CD4-positive, CD25-positive, alpha-beta regulatory T cell (primary cell): ENCODE measurements at regions not wholly inside any gene's neighbourhood (a gene's known extent, or its start where the extent isn't known, plus 50 kb on each side); places are given as distances from the start of the nearest gene placed in this dataset.

Source experiments
- ATAC-seq, 2 donors: fragments of 150-1000 bp; cut with Tn5 transposase; one replicate each; pipeline ENCODE4 v1.10.0; 2021; ENCODE audit warnings: low read depth in 2 of 2, moderate number of reproducible peaks in 2 of 2, moderate library complexity in 1 of 2
- DNase-seq, 3 donors: peaks; one replicate each; pipeline versions ENCODE4 v3.0.0 to v3.0.0-alpha.2; 2012 to 2022; ENCODE audit warnings: mixed read lengths in 1 of 3
- H3K27ac ChIP-seq: one replicate; pipeline ENCODE4 v1.7.0; 2013; ENCODE audit warnings: mild to moderate bottlenecking, low read length; ENCODE audit not compliant: insufficient read depth, poor library complexity, severe bottlenecking
- H3K27me3 ChIP-seq: one replicate; pipeline ENCODE4 v1.7.0; 2013; ENCODE audit warnings: low read length; ENCODE audit not compliant: control insufficient read depth, insufficient read depth
- H3K36me3 ChIP-seq: one replicate; pipeline ENCODE4 v1.7.0; 2013; ENCODE audit warnings: mild to moderate bottlenecking, low read length, moderate library complexity; ENCODE audit not compliant: control insufficient read depth, insufficient read depth
- H3K4me1 ChIP-seq: 2 replicates; pipeline ENCODE4 v1.7.0; 2013; ENCODE audit warnings: mild to moderate bottlenecking, low read length; ENCODE audit not compliant: insufficient read depth, control insufficient read depth, poor library complexity, severe bottlenecking
- H3K4me3 ChIP-seq: one replicate; pipeline ENCODE4 v1.7.0; 2013; ENCODE audit warnings: low read depth, mild to moderate bottlenecking, low read length, moderate library complexity
- H3K9me3 ChIP-seq, 2 experiments: 1 replicate in 1 of 2; 2 replicates in 1 of 2; pipeline ENCODE4 v1.7.0; 2013; ENCODE audit warnings: low read length in 2 of 2, mild to moderate bottlenecking in 1 of 2, moderate library complexity in 1 of 2; ENCODE audit not compliant: control insufficient read depth in 2 of 2
- H3K27ac Mint-ChIP-seq, 3 donors: one replicate each; pipeline ENCODE4 v1.8.0; 2020 to 2022; ENCODE audit warnings: mild to moderate bottlenecking in 3 of 3, mixed read lengths in 3 of 3, moderate library complexity in 2 of 3
- H3K27me3 Mint-ChIP-seq: one replicate; pipeline ENCODE4 v1.8.0; 2022; ENCODE audit warnings: mild to moderate bottlenecking, mixed read lengths
- H3K36me3 Mint-ChIP-seq: one replicate; pipeline ENCODE4 v1.8.0; 2020; ENCODE audit warnings: mixed read lengths
- H3K4me1 Mint-ChIP-seq, 4 donors: one replicate each; pipeline ENCODE4 v1.8.0; 2020 to 2022; ENCODE audit warnings: mixed read lengths in 4 of 4, mild to moderate bottlenecking in 1 of 4
- H3K4me3 Mint-ChIP-seq, 4 donors: one replicate each; pipeline ENCODE4 v1.8.0; 2020 to 2022; ENCODE audit warnings: mild to moderate bottlenecking in 4 of 4, mixed read lengths in 4 of 4, moderate library complexity in 3 of 4
- H3K9me3 Mint-ChIP-seq, 7 donors: one replicate each; pipeline ENCODE4 v1.8.0; 2020 to 2022; ENCODE audit warnings: mixed read lengths in 7 of 7, mild to moderate bottlenecking in 3 of 7, moderate library complexity in 2 of 7

DNA sequence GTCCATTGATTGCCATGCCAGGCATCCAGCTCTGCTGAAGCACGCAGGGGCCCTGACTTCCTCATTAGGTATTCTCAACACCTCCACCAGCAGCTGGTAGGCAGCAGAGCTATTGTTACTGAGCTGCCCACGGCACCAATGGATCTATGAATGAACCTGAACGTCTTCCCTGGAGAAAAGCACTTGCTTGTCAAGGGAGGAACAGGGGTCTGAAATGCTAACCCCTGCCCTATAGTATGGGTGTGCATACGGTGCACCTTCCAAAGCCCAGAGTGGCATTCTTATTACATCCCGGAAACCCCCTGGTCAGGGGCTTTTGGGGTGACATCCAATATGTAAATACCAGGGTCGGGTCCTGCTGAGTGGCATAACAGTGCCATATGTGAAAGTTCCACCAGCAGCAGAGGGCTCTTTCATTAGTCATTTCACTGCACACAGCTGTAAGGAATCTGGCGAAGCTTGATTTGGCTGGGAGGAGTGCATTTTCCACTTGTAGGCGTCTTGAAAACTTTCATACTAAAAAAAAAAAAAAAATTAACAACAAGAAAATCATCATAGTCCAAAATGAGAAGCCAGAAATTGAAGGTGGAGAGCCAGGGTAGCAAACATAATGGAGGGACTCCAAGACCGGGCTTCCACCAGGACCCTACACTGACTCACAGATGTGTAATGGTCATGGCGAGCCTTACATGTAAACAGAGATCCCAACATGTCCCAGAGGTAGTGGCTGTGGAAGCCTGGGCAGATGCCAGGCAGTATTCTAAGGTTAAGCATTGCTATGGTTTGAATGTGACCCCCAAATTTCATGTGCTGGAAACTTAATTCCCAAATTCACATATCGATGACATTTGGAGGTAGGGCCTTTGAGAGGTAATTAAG is 58.8 kb upstream of the PRDX6 start:
- Mint-ChIP-seq H3K4me1 (peaks cover 5 to 18% (median 7%) of the 10 kb centered on the region in 4 donors), H3K9me3 (no peaks in the 10 kb centered on the region), H3K27me3 (no peaks in the 10 kb centered on the region), H3K4me3 (no peak overlapping the region), H3K27ac (peak overlapping the region in 1 of 3 donors; percentile 27), H3K36me3 (peaks cover 39% of the 10 kb centered on the region)
- peak; percentile 24 to 34 for ATAC-seq
- H3K27me3 ChIP-seq = no peaks in the 10 kb centered on the region
- no peak for DNase-seq
- H3K9me3 ChIP-seq = no peaks in the 10 kb centered on the region
- H3K36me3 ChIP-seq = peaks cover 18% of the 10 kb centered on the region
- no peak overlapping the region for H3K4me3 ChIP-seq
- no peak overlapping the region for H3K27ac ChIP-seq
- H3K4me1 ChIP-seq = peaks cover 3% of the 10 kb centered on the region

DNA sequence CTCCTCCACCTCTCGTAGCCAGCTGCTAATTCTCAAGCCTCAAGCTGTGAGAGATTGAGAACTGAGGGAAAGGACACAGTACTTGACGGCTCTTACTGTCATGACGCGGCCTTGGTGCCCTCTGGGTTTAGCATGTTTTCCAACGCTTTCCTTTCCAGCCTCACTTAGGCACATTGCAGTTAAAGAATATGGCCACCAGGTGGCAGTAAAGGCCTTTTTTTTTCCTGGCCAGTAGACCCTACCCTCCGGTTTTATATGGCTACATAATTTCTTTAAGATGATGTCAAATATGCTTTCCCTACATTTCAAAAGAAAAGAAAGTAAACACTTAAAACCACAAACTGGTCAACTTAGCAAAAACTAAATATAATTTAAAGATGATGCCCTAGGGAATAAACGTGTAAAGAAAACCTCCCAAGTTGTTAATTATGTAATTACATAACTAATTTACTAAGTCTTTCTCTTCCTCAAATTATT is 56.8 kb upstream of the PRDX6 start:
- peak; percentile 35 to 80 (median 66) for DNase-seq
- peaks cover 3% of the 10 kb centered on the region for H3K4me1 ChIP-seq
- peak overlapping the region; percentile 1 for H3K4me3 ChIP-seq
- no peak overlapping the region for H3K27ac ChIP-seq
- H3K9me3 ChIP-seq = no peaks in the 10 kb centered on the region
- ATAC-seq = peak; percentile 57 to 65
- no peaks in the 10 kb centered on the region for H3K27me3 Mint-ChIP-seq
- no peaks in the 10 kb centered on the region for H3K9me3 Mint-ChIP-seq
- no peaks in the 10 kb centered on the region for H3K27me3 ChIP-seq
- peaks cover 18% of the 10 kb centered on the region for H3K36me3 ChIP-seq
- H3K4me1 Mint-ChIP-seq = peaks cover 5 to 17% (median 7%) of the 10 kb centered on the region in 4 donors
- peaks cover 30% of the 10 kb centered on the region for H3K36me3 Mint-ChIP-seq
- H3K27ac Mint-ChIP-seq = peak overlapping the region in 1 of 3 donors; percentile 44
- H3K4me3 Mint-ChIP-seq = no peak overlapping the region

DNA sequence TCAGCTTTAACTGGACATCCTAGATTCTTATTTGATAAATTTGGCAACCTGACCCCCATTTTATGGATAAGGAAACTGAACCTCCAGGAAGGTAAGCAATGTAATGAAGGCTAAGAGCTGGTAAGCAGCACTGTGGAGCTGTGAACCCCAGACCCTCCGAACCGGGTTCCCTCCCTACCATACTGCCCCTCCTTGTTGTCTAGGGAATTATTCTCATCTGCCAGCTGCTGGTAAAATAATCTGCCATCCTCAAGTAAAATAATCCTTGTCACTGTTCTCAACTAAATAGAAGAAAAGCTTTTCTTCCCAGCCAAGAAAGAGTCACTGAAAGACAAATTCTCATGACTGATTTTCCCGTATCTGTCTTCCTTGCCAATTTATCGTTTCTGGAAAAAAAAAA is 55.8 kb upstream of the PRDX6 start:
- no peaks in the 10 kb centered on the region for H3K9me3 ChIP-seq

DNA sequence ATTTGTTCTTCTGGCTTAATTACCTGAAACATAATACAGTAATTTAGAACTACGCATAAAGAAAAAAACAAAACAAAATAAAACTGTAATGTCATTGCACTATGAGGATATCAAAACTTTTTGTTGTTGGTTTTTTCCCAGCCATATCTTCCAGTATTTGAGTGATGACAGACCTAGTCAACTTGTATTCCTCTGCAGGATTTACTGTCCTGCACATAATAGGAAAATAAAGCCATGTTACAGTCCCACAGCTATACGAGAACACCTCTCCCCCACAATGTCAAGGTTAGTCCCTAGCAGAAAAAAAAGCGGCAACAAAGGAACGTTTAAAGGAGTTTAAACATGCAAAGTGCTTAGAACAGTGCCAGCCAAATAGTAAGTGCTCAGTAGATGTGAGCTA is 55.3 kb upstream of the PRDX6 start:
- H3K9me3 Mint-ChIP-seq = no peaks in the 10 kb centered on the region
- DNase-seq = no peak

More for the DNA sequence above, 55.8 kb upstream of the PRDX6 start:
- peaks cover 11% of the 10 kb centered on the region for H3K36me3 ChIP-seq
- ATAC-seq = no peak
- DNase-seq = no peak
- Mint-ChIP-seq H3K36me3 (peaks cover 25% of the 10 kb centered on the region), H3K9me3 (no peaks in the 10 kb centered on the region), H3K4me1 (peaks cover 5 to 17% (median 7%) of the 10 kb centered on the region in 4 donors), H3K27me3 (no peaks in the 10 kb centered on the region), H3K27ac (peak overlapping the region in 1 of 3 donors; percentile 47), H3K4me3 (no peak overlapping the region)
- H3K4me3 ChIP-seq = no peak overlapping the region
- peaks cover 3% of the 10 kb centered on the region for H3K4me1 ChIP-seq
- H3K27me3 ChIP-seq = no peaks in the 10 kb centered on the region
- no peak overlapping the region for H3K27ac ChIP-seq

DNA sequence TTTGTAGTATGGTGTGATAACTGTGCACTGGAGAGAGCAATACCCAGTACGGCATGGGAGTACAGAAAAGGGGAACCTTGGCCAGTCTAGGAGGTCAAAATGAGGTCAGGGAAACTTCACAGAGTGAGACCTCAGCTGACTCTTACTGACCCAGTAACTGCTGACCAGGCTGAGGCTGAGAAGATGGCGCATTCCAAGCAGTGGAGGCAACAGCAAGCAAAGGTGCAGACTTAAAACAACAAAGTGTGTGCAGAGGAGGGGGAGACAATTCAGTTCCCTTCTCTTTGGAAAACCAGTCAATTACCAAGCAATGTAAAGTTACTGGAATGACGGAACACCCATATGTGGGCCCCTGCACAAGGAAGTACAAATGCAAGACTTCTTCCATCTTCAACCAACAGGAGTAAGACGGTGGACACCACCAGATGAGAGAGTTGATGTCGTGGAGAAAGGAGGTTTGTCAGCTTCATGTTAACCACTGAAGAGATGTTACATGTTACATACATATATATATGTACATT is 54.6 kb upstream of the PRDX6 start:
- Mint-ChIP-seq H3K4me1 (peaks cover 5 to 16% (median 7%) of the 10 kb centered on the region in 4 donors), H3K4me3 (no peak overlapping the region), H3K9me3 (no peaks in the 10 kb centered on the region), H3K36me3 (peaks cover 21% of the 10 kb centered on the region), H3K27ac (peak overlapping the region in 2 of 3 donors; percentile 26 to 40), H3K27me3 (no peaks in the 10 kb centered on the region)
- DNase-seq = no peak
- Histone ChIP-seq H3K4me3 (no peak overlapping the region), H3K9me3 (no peaks in the 10 kb centered on the region), H3K4me1 (peaks cover 3% of the 10 kb centered on the region), H3K36me3 (peaks cover 8% of the 10 kb centered on the region), H3K27me3 (no peaks in the 10 kb centered on the region), H3K27ac (no peak overlapping the region)
- peak in 1 of 2 donors; percentile 39 for ATAC-seq

More for the DNA sequence above, 55.3 kb upstream of the PRDX6 start:
- peaks cover 11% of the 10 kb centered on the region for H3K36me3 ChIP-seq
- H3K4me3 Mint-ChIP-seq = no peak overlapping the region
- no peaks in the 10 kb centered on the region for H3K27me3 ChIP-seq
- H3K27me3 Mint-ChIP-seq = no peaks in the 10 kb centered on the region
- H3K27ac Mint-ChIP-seq = peak overlapping the region in 1 of 3 donors; percentile 47
- ATAC-seq = no peak
- no peak overlapping the region for H3K4me3 ChIP-seq
- no peak overlapping the region for H3K27ac ChIP-seq
- H3K4me1 Mint-ChIP-seq = peaks cover 5 to 17% (median 7%) of the 10 kb centered on the region in 4 donors
- peaks cover 25% of the 10 kb centered on the region for H3K36me3 Mint-ChIP-seq
- no peaks in the 10 kb centered on the region for H3K9me3 ChIP-seq
- peaks cover 3% of the 10 kb centered on the region for H3K4me1 ChIP-seq

DNA sequence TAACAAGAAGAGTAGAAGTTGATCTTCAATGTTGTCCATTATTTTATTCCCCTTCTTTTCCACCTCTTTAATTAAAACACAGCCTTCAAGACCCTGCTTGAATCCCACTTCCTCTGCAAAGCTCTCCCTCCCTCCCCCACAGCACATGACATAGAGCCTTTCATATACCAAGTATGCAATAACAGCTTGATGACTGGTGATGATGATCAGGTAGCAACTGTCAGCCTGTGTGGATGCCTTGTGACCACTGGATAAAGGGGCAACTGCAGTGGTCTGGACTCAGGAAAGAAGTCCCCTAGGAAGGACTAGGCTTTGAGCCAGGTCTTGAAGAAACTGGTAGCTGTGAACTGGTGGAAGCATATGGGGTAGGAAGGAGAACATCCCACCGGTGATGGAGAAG is 53.8 kb upstream of the PRDX6 start:
- no peak overlapping the region for H3K4me3 ChIP-seq
- peaks cover 16% of the 10 kb centered on the region for H3K36me3 Mint-ChIP-seq
- no peak for DNase-seq
- H3K36me3 ChIP-seq = peaks cover 1% of the 10 kb centered on the region
- peaks cover 5 to 15% (median 7%) of the 10 kb centered on the region in 4 donors for H3K4me1 Mint-ChIP-seq
- H3K9me3 Mint-ChIP-seq = no peaks in the 10 kb centered on the region
- no peak overlapping the region for H3K27ac ChIP-seq
- no peaks in the 10 kb centered on the region for H3K9me3 ChIP-seq
- H3K27me3 Mint-ChIP-seq = no peaks in the 10 kb centered on the region
- no peak overlapping the region for H3K4me3 Mint-ChIP-seq
- ATAC-seq = no peak
- H3K27ac Mint-ChIP-seq = peak overlapping the region in 2 of 3 donors; percentile 40 to 53
- peaks cover 3% of the 10 kb centered on the region for H3K4me1 ChIP-seq
- H3K27me3 ChIP-seq = no peaks in the 10 kb centered on the region

DNA sequence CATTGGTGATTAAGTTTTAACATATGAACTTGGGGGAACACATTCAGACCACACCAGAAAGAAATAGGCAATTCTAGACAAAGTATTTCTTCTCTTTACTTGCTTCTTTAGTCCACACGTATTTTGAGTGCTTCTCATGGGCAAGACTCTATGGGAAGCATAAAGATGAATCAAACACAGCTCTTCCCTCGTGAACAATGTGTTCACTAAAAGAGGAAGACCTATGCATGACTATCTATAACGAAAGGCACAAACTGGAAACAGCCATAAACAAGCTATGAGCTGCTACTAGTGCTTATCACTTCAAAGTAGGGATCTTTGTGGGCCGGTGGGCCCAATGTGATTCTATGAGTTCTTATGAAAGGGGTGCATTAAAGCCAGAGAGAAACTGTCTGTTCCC is 53.0 kb upstream of the PRDX6 start:
- DNase-seq (no peak), ATAC-seq (no peak)
- peaks cover 16% of the 10 kb centered on the region for H3K36me3 Mint-ChIP-seq
- Histone ChIP-seq H3K36me3 (no peaks in the 10 kb centered on the region), H3K9me3 (no peaks in the 10 kb centered on the region), H3K27me3 (no peaks in the 10 kb centered on the region), H3K4me1 (peaks cover 3% of the 10 kb centered on the region), H3K4me3 (no peak overlapping the region), H3K27ac (no peak overlapping the region)
- H3K9me3 Mint-ChIP-seq = no peaks in the 10 kb centered on the region
- no peak overlapping the region for H3K4me3 Mint-ChIP-seq
- no peaks in the 10 kb centered on the region for H3K27me3 Mint-ChIP-seq
- no peak overlapping the region for H3K27ac Mint-ChIP-seq
- peaks cover 6 to 16% (median 8%) of the 10 kb centered on the region in 4 donors for H3K4me1 Mint-ChIP-seq
